OCI-LY3 (cell line): ENCODE measurements at regions not wholly inside any gene's neighbourhood (a gene's known extent, or its start where the extent isn't known, plus 50 kb on each side); places are given as distances from the start of the nearest gene placed in this dataset.

Experiments
- EZH2phosphoT487 ChIP-seq: fragments of 200-600 bp; shearing (Covaris generic); IDR thresholded peaks from 2 replicates; pipeline ENCODE4 v1.6.1; 2018; ENCODE audit warnings: antibody characterized with exemption, mixed run types, low read depth
- TF ChIP-seq, protein P1 (sequence below): fragments of 200-600, 300-600 bp; sonication (generic); IDR thresholded peaks from 2 replicates; pipeline ENCODE4 v1.5.1; 2014; ENCODE audit warnings: antibody characterized with exemption, low read length, low read depth

DNA sequence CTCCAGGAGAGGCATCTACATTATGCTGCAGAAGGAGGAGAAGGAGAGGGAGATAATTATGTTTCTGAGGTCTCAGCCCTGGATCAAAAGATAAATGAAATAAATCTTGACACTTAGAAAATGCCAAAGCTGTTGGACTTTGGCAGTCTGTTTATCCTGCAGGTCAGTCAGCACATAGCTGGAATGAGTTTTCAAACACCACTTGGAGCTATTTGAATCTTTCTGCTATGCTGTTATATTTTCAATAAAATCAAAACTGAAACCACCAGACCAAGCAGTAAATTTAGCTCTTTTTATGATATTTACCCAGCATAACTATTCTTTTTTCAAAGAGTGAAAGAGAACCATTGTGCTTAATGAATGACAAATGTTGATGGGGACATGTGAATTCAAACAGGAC is 505.1 kb upstream of the ITGA1 start:
- TF ChIP-seq, protein P1, sequence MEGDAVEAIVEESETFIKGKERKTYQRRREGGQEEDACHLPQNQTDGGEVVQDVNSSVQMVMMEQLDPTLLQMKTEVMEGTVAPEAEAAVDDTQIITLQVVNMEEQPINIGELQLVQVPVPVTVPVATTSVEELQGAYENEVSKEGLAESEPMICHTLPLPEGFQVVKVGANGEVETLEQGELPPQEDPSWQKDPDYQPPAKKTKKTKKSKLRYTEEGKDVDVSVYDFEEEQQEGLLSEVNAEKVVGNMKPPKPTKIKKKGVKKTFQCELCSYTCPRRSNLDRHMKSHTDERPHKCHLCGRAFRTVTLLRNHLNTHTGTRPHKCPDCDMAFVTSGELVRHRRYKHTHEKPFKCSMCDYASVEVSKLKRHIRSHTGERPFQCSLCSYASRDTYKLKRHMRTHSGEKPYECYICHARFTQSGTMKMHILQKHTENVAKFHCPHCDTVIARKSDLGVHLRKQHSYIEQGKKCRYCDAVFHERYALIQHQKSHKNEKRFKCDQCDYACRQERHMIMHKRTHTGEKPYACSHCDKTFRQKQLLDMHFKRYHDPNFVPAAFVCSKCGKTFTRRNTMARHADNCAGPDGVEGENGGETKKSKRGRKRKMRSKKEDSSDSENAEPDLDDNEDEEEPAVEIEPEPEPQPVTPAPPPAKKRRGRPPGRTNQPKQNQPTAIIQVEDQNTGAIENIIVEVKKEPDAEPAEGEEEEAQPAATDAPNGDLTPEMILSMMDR: no peak
- no peak for TF ChIP-seq EZH2phosphoT487
